ENCODE measurements at regions not wholly inside any gene's neighbourhood (a gene's known extent, or its start where the extent isn't known, plus 50 kb on each side); places are given as distances from the start of the nearest gene placed in this dataset.
"Not testable (repeated sequence)": the region's sequence is repeated elsewhere in the genome, so short reads cannot be mapped to it uniquely, and the experiment has no call there.

- no peak overlapping the region for H3K9ac ChIP-seq (ENCODE audit: low read depth, low read length)
- H3K36me3 ChIP-seq (ENCODE audit: insufficient read depth, low read depth, low read length) = no peaks in the 10 kb centered on the region
- H3K27me3 ChIP-seq (ENCODE audit: insufficient read depth, low read length) = no peaks in the 10 kb centered on the region
- no peak overlapping the region for H3K27ac ChIP-seq (ENCODE audit: low read length)
- no peaks in the 10 kb centered on the region for H3K9me3 ChIP-seq (ENCODE audit: insufficient read depth, low read depth, low read length)
- H3K4me3 ChIP-seq (ENCODE audit: low read length) = no peak overlapping the region
- no peaks in the 10 kb centered on the region for H3K4me1 ChIP-seq (ENCODE audit: insufficient read depth, low read length)
These were observed 203.2 kb downstream of the ETAA1 start for GRCh38 chr2:67600222-67600871.

- H3K9ac ChIP-seq (ENCODE audit: low read depth, low read length) = no peak overlapping the region
- no peaks in the 10 kb centered on the region for H3K4me1 ChIP-seq (ENCODE audit: insufficient read depth, low read length)
- no peaks in the 10 kb centered on the region for H3K27me3 ChIP-seq (ENCODE audit: insufficient read depth, low read length)
- no peaks in the 10 kb centered on the region for H3K9me3 ChIP-seq (ENCODE audit: insufficient read depth, low read depth, low read length)
- no peak overlapping the region for H3K27ac ChIP-seq (ENCODE audit: low read length)
- no peaks in the 10 kb centered on the region for H3K36me3 ChIP-seq (ENCODE audit: insufficient read depth, low read depth, low read length)
- H3K4me3 ChIP-seq (ENCODE audit: low read length) = no peak overlapping the region
These were observed 203.8 kb downstream of the ETAA1 start for GRCh38 chr2:67600946-67601345.

- H3K9me3 ChIP-seq (ENCODE audit: insufficient read depth, low read depth, low read length) = no peaks in the 10 kb centered on the region
- H3K27me3 ChIP-seq (ENCODE audit: insufficient read depth, low read length) = no peaks in the 10 kb centered on the region
- H3K4me1 ChIP-seq (ENCODE audit: insufficient read depth, low read length) = no peaks in the 10 kb centered on the region
- H3K27ac ChIP-seq (ENCODE audit: low read length) = no peak overlapping the region
- H3K4me3 ChIP-seq (ENCODE audit: low read length) = no peak overlapping the region
- H3K9ac ChIP-seq (ENCODE audit: low read depth, low read length) = no peak overlapping the region
- no peaks in the 10 kb centered on the region for H3K36me3 ChIP-seq (ENCODE audit: insufficient read depth, low read depth, low read length)
These were observed 207.2 kb downstream of the ETAA1 start for GRCh38 chr2:67604360-67604759.

- Histone ChIP-seq H3K9ac (ENCODE audit: low read depth, low read length) (no peak overlapping the region), H3K36me3 (ENCODE audit: insufficient read depth, low read depth, low read length) (no peaks in the 10 kb centered on the region), H3K9me3 (ENCODE audit: insufficient read depth, low read depth, low read length) (no peaks in the 10 kb centered on the region), H3K27me3 (ENCODE audit: insufficient read depth, low read length) (no peaks in the 10 kb centered on the region), H3K4me3 (ENCODE audit: low read length) (no peak overlapping the region), H3K4me1 (ENCODE audit: insufficient read depth, low read length) (no peaks in the 10 kb centered on the region), H3K27ac (ENCODE audit: low read length) (no peak overlapping the region)
These were observed 215.5 kb downstream of the ETAA1 start for GRCh38 chr2:67612576-67613042.

- H3K4me3 ChIP-seq (ENCODE audit: low read length) = no peak overlapping the region
- H3K9me3 ChIP-seq (ENCODE audit: insufficient read depth, low read depth, low read length) = no peaks in the 10 kb centered on the region
- H3K27me3 ChIP-seq (ENCODE audit: insufficient read depth, low read length) = no peaks in the 10 kb centered on the region
- H3K36me3 ChIP-seq (ENCODE audit: insufficient read depth, low read depth, low read length) = no peaks in the 10 kb centered on the region
- no peaks in the 10 kb centered on the region for H3K4me1 ChIP-seq (ENCODE audit: insufficient read depth, low read length)
- no peak overlapping the region for H3K27ac ChIP-seq (ENCODE audit: low read length)
- H3K9ac ChIP-seq (ENCODE audit: low read depth, low read length) = no peak overlapping the region
These were observed 216.1 kb downstream of the ETAA1 start for GRCh38 chr2:67613227-67613626.

GRCh38 chr2:67614454-67614853, 217.3 kb downstream of the ETAA1 start:
- no peak overlapping the region for H3K9ac ChIP-seq (ENCODE audit: low read depth, low read length)
- no peaks in the 10 kb centered on the region for H3K27me3 ChIP-seq (ENCODE audit: insufficient read depth, low read length)
- no peak overlapping the region for H3K4me3 ChIP-seq (ENCODE audit: low read length)
- no peaks in the 10 kb centered on the region for H3K9me3 ChIP-seq (ENCODE audit: insufficient read depth, low read depth, low read length)
- H3K4me1 ChIP-seq (ENCODE audit: insufficient read depth, low read length) = no peaks in the 10 kb centered on the region
- no peaks in the 10 kb centered on the region for H3K36me3 ChIP-seq (ENCODE audit: insufficient read depth, low read depth, low read length)
- no peak overlapping the region for H3K27ac ChIP-seq (ENCODE audit: low read length)

- Histone ChIP-seq H3K9me3 (ENCODE audit: insufficient read depth, low read depth, low read length) (no peaks in the 10 kb centered on the region), H3K4me1 (ENCODE audit: insufficient read depth, low read length) (no peaks in the 10 kb centered on the region), H3K36me3 (ENCODE audit: insufficient read depth, low read depth, low read length) (no peaks in the 10 kb centered on the region), H3K9ac (ENCODE audit: low read depth, low read length) (no peak overlapping the region), H3K27me3 (ENCODE audit: insufficient read depth, low read length) (no peaks in the 10 kb centered on the region), H3K27ac (ENCODE audit: low read length) (no peak overlapping the region), H3K4me3 (ENCODE audit: low read length) (no peak overlapping the region)
These were observed 219.6 kb downstream of the ETAA1 start for GRCh38 chr2:67616749-67617148.

- H3K27ac ChIP-seq (ENCODE audit: low read length) = no peak overlapping the region
- no peaks in the 10 kb centered on the region for H3K27me3 ChIP-seq (ENCODE audit: insufficient read depth, low read length)
- H3K9ac ChIP-seq (ENCODE audit: low read depth, low read length) = no peak overlapping the region
- no peaks in the 10 kb centered on the region for H3K36me3 ChIP-seq (ENCODE audit: insufficient read depth, low read depth, low read length)
- no peaks in the 10 kb centered on the region; the same call in 1 of the 2 replicates for H3K9me3 ChIP-seq (ENCODE audit: insufficient read depth, low read depth, low read length)
- no peaks in the 10 kb centered on the region for H3K4me1 ChIP-seq (ENCODE audit: insufficient read depth, low read length)
- no peak overlapping the region for H3K4me3 ChIP-seq (ENCODE audit: low read length)
These were observed 222.1 kb downstream of the ETAA1 start for GRCh38 chr2:67619204-67619603.

GRCh38 chr2:67623741-67624140, 226.6 kb downstream of the ETAA1 start:
- H3K27ac ChIP-seq (ENCODE audit: low read length); H3K9ac ChIP-seq (ENCODE audit: low read depth, low read length); H3K9me3 ChIP-seq (ENCODE audit: insufficient read depth, low read depth, low read length); H3K4me3 ChIP-seq (ENCODE audit: low read length); H3K27me3 ChIP-seq (ENCODE audit: insufficient read depth, low read length); H3K36me3 ChIP-seq (ENCODE audit: insufficient read depth, low read depth, low read length); H3K4me1 ChIP-seq (ENCODE audit: insufficient read depth, low read length): not testable (repeated sequence)

- Histone ChIP-seq H3K4me3 (ENCODE audit: low read length) (no peak overlapping the region), H3K4me1 (ENCODE audit: insufficient read depth, low read length) (no peaks in the 10 kb centered on the region), H3K27ac (ENCODE audit: low read length) (no peak overlapping the region), H3K36me3 (ENCODE audit: insufficient read depth, low read depth, low read length) (no peaks in the 10 kb centered on the region), H3K9me3 (ENCODE audit: insufficient read depth, low read depth, low read length) (no peaks in the 10 kb centered on the region; the same call in 1 of the 2 replicates), H3K9ac (ENCODE audit: low read depth, low read length) (no peak overlapping the region), H3K27me3 (ENCODE audit: insufficient read depth, low read length) (no peaks in the 10 kb centered on the region)
These were observed 228.0 kb downstream of the ETAA1 start for GRCh38 chr2:67625178-67625577.

- Histone ChIP-seq H3K4me3 (ENCODE audit: low read length) (no peak overlapping the region), H3K36me3 (ENCODE audit: insufficient read depth, low read depth, low read length) (no peaks in the 10 kb centered on the region), H3K27me3 (ENCODE audit: insufficient read depth, low read length) (no peaks in the 10 kb centered on the region), H3K9me3 (ENCODE audit: insufficient read depth, low read depth, low read length) (no peaks in the 10 kb centered on the region; the same call in 1 of the 2 replicates), H3K4me1 (ENCODE audit: insufficient read depth, low read length) (no peaks in the 10 kb centered on the region), H3K27ac (ENCODE audit: low read length) (no peak overlapping the region), H3K9ac (ENCODE audit: low read depth, low read length) (no peak overlapping the region)
These were observed 228.8 kb downstream of the ETAA1 start for GRCh38 chr2:67625690-67626475.

- Histone ChIP-seq H3K27me3 (ENCODE audit: insufficient read depth, low read length) (no peaks in the 10 kb centered on the region), H3K36me3 (ENCODE audit: insufficient read depth, low read depth, low read length) (no peaks in the 10 kb centered on the region), H3K27ac (ENCODE audit: low read length) (no peak overlapping the region), H3K4me1 (ENCODE audit: insufficient read depth, low read length) (no peaks in the 10 kb centered on the region), H3K4me3 (ENCODE audit: low read length) (no peak overlapping the region), H3K9ac (ENCODE audit: low read depth, low read length) (no peak overlapping the region), H3K9me3 (ENCODE audit: insufficient read depth, low read depth, low read length) (no peaks in the 10 kb centered on the region; the same call in 1 of the 2 replicates)
These were observed 229.5 kb downstream of the ETAA1 start for GRCh38 chr2:67626656-67627055.

Data from iPS-20b (cell line).